ENCODE measurements at regions not wholly inside any gene's neighbourhood (a gene's known extent, or its start where the extent isn't known, plus 50 kb on each side); places are given as distances from the start of the nearest gene placed in this dataset.
A peak's percentile ranks its signal among the peaks of the same experiment; 100 is the strongest.

GRCh38 chr9:105038051-105038450 lies 110.1 kb upstream of the ABCA1 start:
- no peak overlapping the region for H3K4me3 Mint-ChIP-seq
- no peaks in the 10 kb centered on the region for H3K9me3 Mint-ChIP-seq
- DNase-seq (ENCODE audit: low spot score), result no peak
- no peak overlapping the region for H3K27ac Mint-ChIP-seq
- H3K27me3 Mint-ChIP-seq (ENCODE audit: low read depth), result peaks cover 11% of the 10 kb centered on the region
- H3K4me1 Mint-ChIP-seq (ENCODE audit: low read depth), result no peaks in the 10 kb centered on the region
- H3K36me3 Mint-ChIP-seq (ENCODE audit: low read depth), result no peaks in the 10 kb centered on the region

GRCh38 chr9:105039175-105039799 lies 111.3 kb upstream of the ABCA1 start:
- no peak for DNase-seq (ENCODE audit: low spot score)
- H3K9me3 Mint-ChIP-seq, result no peaks in the 10 kb centered on the region
- H3K27ac Mint-ChIP-seq, result no peak overlapping the region
- peaks cover 9% of the 10 kb centered on the region for H3K27me3 Mint-ChIP-seq (ENCODE audit: low read depth)
- H3K4me3 Mint-ChIP-seq, result no peak overlapping the region
- H3K4me1 Mint-ChIP-seq (ENCODE audit: low read depth), result no peaks in the 10 kb centered on the region
- H3K36me3 Mint-ChIP-seq (ENCODE audit: low read depth), result no peaks in the 10 kb centered on the region

- Mint-ChIP-seq H3K36me3 (ENCODE audit: low read depth) (no peaks in the 10 kb centered on the region), H3K4me3 (no peak overlapping the region), H3K4me1 (ENCODE audit: low read depth) (no peaks in the 10 kb centered on the region), H3K27ac (no peak overlapping the region), H3K9me3 (no peaks in the 10 kb centered on the region), H3K27me3 (ENCODE audit: low read depth) (peaks cover 5% of the 10 kb centered on the region)
- DNase-seq (ENCODE audit: low spot score), result no peak
Measured at GRCh38 chr9:105043370-105043936, 115.5 kb upstream of the ABCA1 start.

- Mint-ChIP-seq H3K36me3 (ENCODE audit: low read depth) (no peaks in the 10 kb centered on the region), H3K9me3 (no peaks in the 10 kb centered on the region), H3K4me1 (ENCODE audit: low read depth) (no peaks in the 10 kb centered on the region), H3K27me3 (ENCODE audit: low read depth) (no peaks in the 10 kb centered on the region), H3K4me3 (no peak overlapping the region), H3K27ac (no peak overlapping the region)
- DNase-seq (ENCODE audit: low spot score), result no peak
Measured at GRCh38 chr9:105044518-105044917, 116.6 kb upstream of the ABCA1 start.

- Mint-ChIP-seq H3K27me3 (ENCODE audit: low read depth) (no peaks in the 10 kb centered on the region), H3K4me1 (ENCODE audit: low read depth) (no peaks in the 10 kb centered on the region), H3K9me3 (no peaks in the 10 kb centered on the region), H3K4me3 (no peak overlapping the region), H3K27ac (no peak overlapping the region), H3K36me3 (ENCODE audit: low read depth) (no peaks in the 10 kb centered on the region)
- no peak for DNase-seq (ENCODE audit: low spot score)
Measured at GRCh38 chr9:105046907-105047741, 119.2 kb upstream of the ABCA1 start.

GRCh38 chr9:105047742-105048041 lies 119.7 kb upstream of the ABCA1 start:
- Mint-ChIP-seq H3K27ac (no peak overlapping the region), H3K27me3 (ENCODE audit: low read depth) (no peaks in the 10 kb centered on the region), H3K4me3 (no peak overlapping the region), H3K36me3 (ENCODE audit: low read depth) (no peaks in the 10 kb centered on the region), H3K9me3 (no peaks in the 10 kb centered on the region), H3K4me1 (ENCODE audit: low read depth) (no peaks in the 10 kb centered on the region)
- DNase-seq (ENCODE audit: low spot score), result no peak

GRCh38 chr9:105048331-105048730 lies 120.4 kb upstream of the ABCA1 start:
- no peak overlapping the region for H3K27ac Mint-ChIP-seq
- peaks cover 2% of the 10 kb centered on the region for H3K4me1 Mint-ChIP-seq (ENCODE audit: low read depth)
- no peak overlapping the region for H3K4me3 Mint-ChIP-seq
- no peak for DNase-seq (ENCODE audit: low spot score)
- H3K36me3 Mint-ChIP-seq (ENCODE audit: low read depth), result no peaks in the 10 kb centered on the region
- no peaks in the 10 kb centered on the region for H3K27me3 Mint-ChIP-seq (ENCODE audit: low read depth)
- H3K9me3 Mint-ChIP-seq, result no peaks in the 10 kb centered on the region

GRCh38 chr9:105050296-105050695 lies 122.3 kb upstream of the ABCA1 start:
- H3K36me3 Mint-ChIP-seq (ENCODE audit: low read depth), result no peaks in the 10 kb centered on the region
- H3K27ac Mint-ChIP-seq, result no peak overlapping the region
- no peaks in the 10 kb centered on the region for H3K9me3 Mint-ChIP-seq
- H3K4me3 Mint-ChIP-seq, result no peak overlapping the region
- peaks cover 2% of the 10 kb centered on the region for H3K4me1 Mint-ChIP-seq (ENCODE audit: low read depth)
- DNase-seq (ENCODE audit: low spot score), result no peak
- H3K27me3 Mint-ChIP-seq (ENCODE audit: low read depth), result no peaks in the 10 kb centered on the region

GRCh38 chr9:105051897-105052296 lies 123.9 kb upstream of the ABCA1 start:
- no peak for DNase-seq (ENCODE audit: low spot score)
- Mint-ChIP-seq H3K9me3 (no peaks in the 10 kb centered on the region), H3K36me3 (ENCODE audit: low read depth) (no peaks in the 10 kb centered on the region), H3K4me1 (ENCODE audit: low read depth) (peaks cover 2% of the 10 kb centered on the region), H3K27me3 (ENCODE audit: low read depth) (no peaks in the 10 kb centered on the region), H3K4me3 (no peak overlapping the region), H3K27ac (no peak overlapping the region)

- Mint-ChIP-seq H3K4me3 (no peak overlapping the region), H3K9me3 (no peaks in the 10 kb centered on the region)
Measured at GRCh38 chr9:105052346-105052745, 124.4 kb upstream of the ABCA1 start.

GRCh38 chr9:105053209-105053652 lies 125.3 kb upstream of the ABCA1 start:
- Mint-ChIP-seq H3K4me1 (ENCODE audit: low read depth) (peaks cover 2% of the 10 kb centered on the region), H3K4me3 (no peak overlapping the region), H3K9me3 (no peaks in the 10 kb centered on the region), H3K36me3 (ENCODE audit: low read depth) (no peaks in the 10 kb centered on the region), H3K27ac (no peak overlapping the region), H3K27me3 (ENCODE audit: low read depth) (no peaks in the 10 kb centered on the region)
- DNase-seq (ENCODE audit: low spot score), result peak; percentile 36

More at GRCh38 chr9:105052346-105052745, 124.4 kb upstream of the ABCA1 start:
- H3K36me3 Mint-ChIP-seq (ENCODE audit: low read depth), result no peaks in the 10 kb centered on the region
- no peaks in the 10 kb centered on the region for H3K27me3 Mint-ChIP-seq (ENCODE audit: low read depth)
- peaks cover 2% of the 10 kb centered on the region for H3K4me1 Mint-ChIP-seq (ENCODE audit: low read depth)
- no peak overlapping the region for H3K27ac Mint-ChIP-seq
- no peak for DNase-seq (ENCODE audit: low spot score)

- Mint-ChIP-seq H3K27me3 (ENCODE audit: low read depth) (peaks cover 3% of the 10 kb centered on the region), H3K9me3 (no peaks in the 10 kb centered on the region), H3K36me3 (ENCODE audit: low read depth) (no peaks in the 10 kb centered on the region), H3K4me1 (ENCODE audit: low read depth) (peaks cover 2% of the 10 kb centered on the region), H3K27ac (no peak overlapping the region), H3K4me3 (no peak overlapping the region)
- no peak for DNase-seq (ENCODE audit: low spot score)
Measured at GRCh38 chr9:105054491-105054890, 126.5 kb upstream of the ABCA1 start.

GRCh38 chr9:105055917-105056316 lies 128.0 kb upstream of the ABCA1 start:
- Mint-ChIP-seq H3K4me1 (ENCODE audit: low read depth) (peaks cover 2% of the 10 kb centered on the region), H3K36me3 (ENCODE audit: low read depth) (no peaks in the 10 kb centered on the region), H3K27me3 (ENCODE audit: low read depth) (peaks cover 5% of the 10 kb centered on the region), H3K27ac (no peak overlapping the region), H3K9me3 (no peaks in the 10 kb centered on the region), H3K4me3 (no peak overlapping the region)
- no peak for DNase-seq (ENCODE audit: low spot score)

- no peak overlapping the region for H3K27ac Mint-ChIP-seq
- H3K4me3 Mint-ChIP-seq, result no peak overlapping the region
- H3K36me3 Mint-ChIP-seq (ENCODE audit: low read depth), result no peaks in the 10 kb centered on the region
- peaks cover 2% of the 10 kb centered on the region for H3K4me1 Mint-ChIP-seq (ENCODE audit: low read depth)
- H3K9me3 Mint-ChIP-seq, result no peaks in the 10 kb centered on the region
- DNase-seq (ENCODE audit: low spot score), result no peak
- peaks cover 5% of the 10 kb centered on the region for H3K27me3 Mint-ChIP-seq (ENCODE audit: low read depth)
Measured at GRCh38 chr9:105057551-105057950, 129.6 kb upstream of the ABCA1 start.

Data from T-helper 2 cell treated with Interferon-gamma antibody and Interleukin-4, amounts not matched to agents 5 μg/mL and 100 μg/mL, for 36 hours (primary cell).